CD4-positive, alpha-beta T cell (primary cell): ENCODE measurements at regions not wholly inside any gene's neighbourhood (a gene's known extent, or its start where the extent isn't known, plus 50 kb on each side); places are given as distances from the start of the nearest gene placed in this dataset.

Experiments used
- ATAC-seq: fragments of 200-7000 bp; cut with Tn5 transposase; one replicate; pipeline ENCODE4 v1.10.0; 2022; ENCODE audit warnings: mild to moderate bottlenecking; ENCODE audit not compliant: poor library complexity
- CTCF ChIA-PET: fragments of 350-600 bp; sonication (Branson Sonifier 250); formaldehyde crosslinking; loops from one replicate; lab custom pipeline; 2021; ENCODE audit warnings: antibody characterized with exemption, inconsistent platforms; lab: Charles Lee
- POLR2A ChIA-PET: fragments of 350-600 bp; sonication (Branson Sonifier 250); formaldehyde crosslinking; loops from one replicate; lab custom pipeline; 2021; ENCODE audit warnings: antibody characterized with exemption, inconsistent platforms; lab: Charles Lee
- DNase-seq, 14 experiments: peaks; one replicate each; pipeline ENCODE4 v3.0.0-alpha.2; 2013 to 2020; ENCODE audit warnings: mixed read lengths in 2 of 14
- H3K27ac ChIP-seq, 2 donors: one replicate each; pipeline versions ENCODE4 v1.5.1 to v1.7.0; 2013; ENCODE audit warnings: low read length in 2 of 2, low read depth in 1 of 2, mild to moderate bottlenecking in 1 of 2
- H3K27me3 ChIP-seq, 2 experiments: 1 replicate in 1 of 2; 2 replicates in 1 of 2; pipeline versions ENCODE4 v1.6.1 to v1.7.0; 2013; ENCODE audit warnings: low read length in 2 of 2, control low read depth in 1 of 2, mild to moderate bottlenecking in 1 of 2, moderate library complexity in 1 of 2; ENCODE audit not compliant: insufficient read depth in 2 of 2, control insufficient read depth in 1 of 2
- H3K36me3 ChIP-seq: one replicate; pipeline ENCODE4 v1.6.1; 2013; ENCODE audit warnings: low read length, control low read depth; ENCODE audit not compliant: insufficient read depth
- H3K4me1 ChIP-seq: one replicate; pipeline ENCODE4 v1.6.1; 2013; ENCODE audit warnings: low read length, control low read depth; ENCODE audit not compliant: insufficient read depth
- H3K4me3 ChIP-seq: one replicate; pipeline ENCODE4 v1.5.1; 2013; ENCODE audit warnings: mild to moderate bottlenecking, low read length, moderate library complexity
- H3K9me3 ChIP-seq, 2 experiments: 1 replicate in 1 of 2; 2 replicates in 1 of 2; pipeline versions ENCODE4 v1.6.1 to v1.7.0; 2013; ENCODE audit warnings: low read length in 2 of 2, mild to moderate bottlenecking in 2 of 2, control low read depth in 1 of 2, moderate library complexity in 1 of 2; ENCODE audit not compliant: control insufficient read depth in 1 of 2, insufficient read depth in 1 of 2
- H3K27ac Mint-ChIP-seq: one replicate; pipeline ENCODE4 v1.8.0; 2020; ENCODE audit warnings: mixed read lengths
- H3K27me3 Mint-ChIP-seq: one replicate; pipeline ENCODE4 v1.8.0; 2021; ENCODE audit warnings: mixed read lengths
- H3K36me3 Mint-ChIP-seq: one replicate; pipeline ENCODE4 v1.8.0; 2021; ENCODE audit warnings: low read depth, mixed read lengths
- H3K4me1 Mint-ChIP-seq: one replicate; pipeline ENCODE4 v1.8.0; 2021; ENCODE audit warnings: low read depth, mixed read lengths
- H3K4me3 Mint-ChIP-seq: one replicate; pipeline ENCODE4 v1.8.0; 2020; ENCODE audit warnings: mild to moderate bottlenecking, mixed read lengths
- H3K9me3 Mint-ChIP-seq: one replicate; pipeline ENCODE4 v1.8.0; 2020; ENCODE audit warnings: mixed read lengths
- intact Hi-C, 2 experiments: fragments of 100-400 bp; cut with DNase I in 1 of 2; cut with micrococcal nuclease in 1 of 2; formaldehyde crosslinking; loops; one replicate each; pipeline versions ENCODE4 v1.15.1 to v1.9.0; 2023 to 2025; cut with DNase I, micrococcal nuclease
- TF ChIP-seq, protein P1 (sequence below): fragments of 200-600 bp; IDR thresholded peaks from one replicate; pipeline ENCODE4 v1.8.0; 2022; ENCODE audit warnings: antibody characterized with exemption, mild to moderate bottlenecking

DNA sequence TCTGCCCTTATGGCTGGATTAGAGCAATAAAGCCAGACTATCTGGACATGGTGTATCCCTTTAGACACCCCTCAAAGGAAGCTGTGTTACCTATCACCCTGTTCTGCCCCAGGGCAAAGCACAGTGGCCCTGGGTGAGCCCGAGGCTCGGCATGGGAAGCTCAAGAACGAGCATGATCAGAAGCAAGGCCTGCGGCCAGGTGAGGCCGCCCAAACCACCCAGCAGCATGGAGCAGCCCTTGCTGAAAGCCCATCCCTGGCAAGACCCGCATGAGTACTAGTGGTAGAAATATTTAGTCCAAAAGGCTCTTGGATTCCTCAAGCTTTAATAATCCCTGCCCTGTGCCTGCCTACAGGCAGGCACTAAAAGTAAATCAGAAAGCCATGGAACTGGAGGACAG is 261.1 kb downstream of the MEX3B start:
- H3K27ac Mint-ChIP-seq, result no peak overlapping the region
- peaks cover 43% of the 10 kb centered on the region for H3K27me3 Mint-ChIP-seq
- ATAC-seq (no peak), DNase-seq (no peak)
- H3K9me3 Mint-ChIP-seq, result no peaks in the 10 kb centered on the region
- Histone ChIP-seq H3K27me3 (peaks cover 0 to 6% of the 10 kb centered on the region in 2 experiments), H3K4me3 (no peak overlapping the region), H3K27ac (no peak overlapping the region), H3K4me1 (no peaks in the 10 kb centered on the region), H3K36me3 (no peaks in the 10 kb centered on the region), H3K9me3 (no peaks in the 10 kb centered on the region)
- no peaks in the 10 kb centered on the region for H3K36me3 Mint-ChIP-seq
- H3K4me1 Mint-ChIP-seq, result no peaks in the 10 kb centered on the region
- intact Hi-C loops, result no loop called here
- no peak overlapping the region for H3K4me3 Mint-ChIP-seq
- TF ChIP-seq, protein P1, sequence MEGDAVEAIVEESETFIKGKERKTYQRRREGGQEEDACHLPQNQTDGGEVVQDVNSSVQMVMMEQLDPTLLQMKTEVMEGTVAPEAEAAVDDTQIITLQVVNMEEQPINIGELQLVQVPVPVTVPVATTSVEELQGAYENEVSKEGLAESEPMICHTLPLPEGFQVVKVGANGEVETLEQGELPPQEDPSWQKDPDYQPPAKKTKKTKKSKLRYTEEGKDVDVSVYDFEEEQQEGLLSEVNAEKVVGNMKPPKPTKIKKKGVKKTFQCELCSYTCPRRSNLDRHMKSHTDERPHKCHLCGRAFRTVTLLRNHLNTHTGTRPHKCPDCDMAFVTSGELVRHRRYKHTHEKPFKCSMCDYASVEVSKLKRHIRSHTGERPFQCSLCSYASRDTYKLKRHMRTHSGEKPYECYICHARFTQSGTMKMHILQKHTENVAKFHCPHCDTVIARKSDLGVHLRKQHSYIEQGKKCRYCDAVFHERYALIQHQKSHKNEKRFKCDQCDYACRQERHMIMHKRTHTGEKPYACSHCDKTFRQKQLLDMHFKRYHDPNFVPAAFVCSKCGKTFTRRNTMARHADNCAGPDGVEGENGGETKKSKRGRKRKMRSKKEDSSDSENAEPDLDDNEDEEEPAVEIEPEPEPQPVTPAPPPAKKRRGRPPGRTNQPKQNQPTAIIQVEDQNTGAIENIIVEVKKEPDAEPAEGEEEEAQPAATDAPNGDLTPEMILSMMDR, result no peak
- CTCF ChIA-PET, result no interaction called here
- POLR2A ChIA-PET, result no interaction called here

DNA sequence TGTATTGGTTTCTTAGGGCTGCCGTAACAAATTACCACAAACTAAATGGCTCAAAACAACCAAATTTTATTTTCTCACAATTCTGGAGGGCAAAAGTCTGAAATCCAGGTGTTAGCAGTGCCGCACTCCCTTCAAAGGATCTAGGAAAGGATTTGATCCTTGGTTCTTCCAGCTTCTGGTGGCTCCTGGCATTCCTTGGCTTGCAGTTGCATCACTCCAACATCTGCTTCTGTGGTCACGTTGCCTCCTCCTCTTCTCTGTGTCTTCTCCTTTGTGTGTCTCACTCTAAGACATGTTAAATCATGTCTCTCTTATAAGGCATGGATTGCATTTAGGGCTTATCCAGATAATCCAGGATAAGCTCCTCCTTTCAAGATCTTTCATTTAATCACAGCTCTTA is 262.2 kb downstream of the MEX3B start:
- no peaks in the 10 kb centered on the region for H3K36me3 ChIP-seq
- ATAC-seq, result no peak
- Mint-ChIP-seq H3K4me3 (no peak overlapping the region), H3K27ac (no peak overlapping the region), H3K36me3 (no peaks in the 10 kb centered on the region), H3K27me3 (peaks cover 32% of the 10 kb centered on the region), H3K4me1 (no peaks in the 10 kb centered on the region), H3K9me3 (no peaks in the 10 kb centered on the region)
- intact Hi-C loops, result no loop called here
- H3K27ac ChIP-seq, result no peak overlapping the region
- ChIA-PET CTCF (no interaction called here), POLR2A (no interaction called here)
- no peaks in the 10 kb centered on the region for H3K4me1 ChIP-seq
- H3K4me3 ChIP-seq, result no peak overlapping the region
- H3K27me3 ChIP-seq, result peaks cover 0 to 6% of the 10 kb centered on the region in 2 experiments
- no peaks in the 10 kb centered on the region for H3K9me3 ChIP-seq
- TF ChIP-seq, protein P1, result no peak
- no peak for DNase-seq

DNA sequence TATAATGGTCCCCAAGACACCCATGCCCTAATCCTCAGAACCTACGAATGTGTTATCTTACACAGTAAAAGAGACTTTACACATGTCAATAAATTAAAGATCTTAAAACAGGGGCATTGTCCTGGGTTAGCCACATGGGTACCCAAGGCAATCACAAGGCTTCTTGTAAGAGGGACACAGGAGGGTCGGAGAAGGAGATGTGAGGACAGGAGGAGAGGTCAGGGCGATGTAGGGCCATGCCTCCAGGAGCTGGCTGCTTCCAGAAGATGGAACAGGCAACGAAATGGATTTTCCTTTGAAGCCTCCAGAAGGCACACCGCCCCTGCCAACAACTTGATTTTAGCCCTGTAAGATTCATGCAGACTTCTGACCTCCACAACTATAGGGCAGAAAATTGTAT is 262.7 kb downstream of the MEX3B start:
- Mint-ChIP-seq H3K27me3 (peaks cover 32% of the 10 kb centered on the region), H3K36me3 (no peaks in the 10 kb centered on the region), H3K4me1 (no peaks in the 10 kb centered on the region), H3K9me3 (no peaks in the 10 kb centered on the region), H3K27ac (no peak overlapping the region), H3K4me3 (no peak overlapping the region)
- intact Hi-C loops, result no loop called here
- DNase-seq, result no peak
- CTCF ChIA-PET, result no interaction called here
- Histone ChIP-seq H3K4me3 (no peak overlapping the region), H3K9me3 (no peaks in the 10 kb centered on the region), H3K4me1 (no peaks in the 10 kb centered on the region), H3K27me3 (peaks cover 0 to 6% of the 10 kb centered on the region in 2 experiments), H3K36me3 (no peaks in the 10 kb centered on the region), H3K27ac (no peak overlapping the region)
- POLR2A ChIA-PET, result no interaction called here
- TF ChIP-seq, protein P1, result no peak
- no peak for ATAC-seq
